ENCODE measurements at regions not wholly inside any gene's neighbourhood (a gene's known extent, or its start where the extent isn't known, plus 50 kb on each side); places are given as distances from the start of the nearest gene placed in this dataset.

DNA sequence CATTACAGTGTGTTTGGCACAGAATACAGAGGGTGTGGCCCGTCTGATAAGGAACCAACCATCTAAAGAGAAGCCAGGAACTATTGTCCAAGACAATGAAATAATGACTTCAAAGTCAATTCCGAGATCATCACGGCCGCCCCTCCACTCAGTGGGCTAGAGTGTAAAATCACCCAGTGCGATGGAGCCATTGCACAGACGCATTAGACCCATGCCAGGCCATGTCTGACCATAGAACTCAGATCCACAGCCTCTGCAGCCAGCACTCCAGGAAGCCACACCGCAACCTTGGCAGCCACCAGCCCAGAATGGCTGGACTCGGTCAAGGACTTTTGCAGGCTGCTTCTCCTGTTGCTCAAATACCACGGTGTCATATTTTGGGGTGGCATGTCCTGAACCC lies 835.7 kb downstream of the DCDC2C start:
- no peak for FAIRE-seq
- DNase-seq (ENCODE audit: insufficient read length, low spot score), result no peak

DNA sequence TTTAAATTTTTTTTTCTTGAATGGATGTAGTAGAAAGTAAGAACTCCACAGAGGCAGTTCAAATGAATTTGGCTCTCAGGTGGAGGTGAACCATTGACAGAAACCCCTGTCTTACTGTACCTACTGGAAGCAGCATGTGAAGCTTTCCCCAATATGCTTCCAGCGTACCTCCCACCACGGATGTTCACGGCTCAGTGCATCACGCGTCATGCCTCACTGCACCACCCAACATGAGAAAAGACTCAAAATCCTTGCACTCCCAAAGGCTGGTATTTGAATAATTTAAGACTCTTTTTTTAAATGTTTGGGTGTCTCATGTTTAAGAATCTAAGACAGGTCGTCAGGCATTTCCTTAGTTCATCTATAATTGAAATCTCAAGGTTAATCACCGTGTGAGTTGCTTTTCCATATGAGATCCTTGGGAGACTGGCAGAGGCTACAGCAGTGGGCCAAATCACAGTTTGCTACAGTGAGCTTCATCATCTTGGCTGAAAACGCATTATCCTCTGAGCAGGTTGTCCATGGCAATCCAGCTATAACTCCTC lies 846.4 kb downstream of the DCDC2C start:
- DNase-seq (ENCODE audit: insufficient read length, low spot score) (no peak), FAIRE-seq (no peak)

DNA sequence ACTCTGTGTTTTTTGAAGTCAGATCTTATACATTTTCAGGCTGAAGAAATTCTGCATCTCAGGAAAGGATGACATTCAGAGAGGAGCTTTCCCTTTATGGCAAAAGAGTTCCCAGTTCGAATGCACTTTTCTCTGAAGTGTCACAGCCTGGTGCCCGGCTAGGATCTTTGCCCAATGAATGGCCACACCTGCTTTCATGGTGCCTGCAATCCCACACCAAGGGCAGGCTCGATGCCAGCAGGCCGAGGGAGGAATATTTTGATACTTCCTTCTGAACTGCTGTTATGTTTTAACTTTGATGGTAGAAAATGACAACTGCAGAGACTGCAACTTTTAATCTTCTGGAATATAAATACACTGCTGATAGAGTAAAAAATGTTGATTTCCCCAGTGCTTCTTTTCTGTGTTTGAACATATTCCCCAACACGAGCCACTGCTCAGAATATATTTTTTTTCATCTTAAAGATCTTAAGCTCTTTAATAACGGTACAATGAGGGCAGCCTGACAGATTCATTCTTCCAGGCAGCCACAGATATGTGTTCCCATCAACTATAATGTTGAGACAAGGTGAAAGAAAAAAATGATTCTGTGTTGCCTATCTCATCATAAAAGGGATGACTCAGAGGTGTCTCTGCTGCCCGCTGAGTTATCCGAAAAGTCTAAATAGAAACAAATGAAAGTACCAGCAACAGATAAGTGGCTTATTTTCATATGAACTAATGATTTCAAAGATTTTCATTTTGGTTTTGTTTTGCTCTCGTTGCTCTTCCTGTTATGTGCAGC lies 848.5 kb downstream of the DCDC2C start:
- DNase-seq (ENCODE audit: insufficient read length, low spot score), result no peak
- FAIRE-seq, result no peak

DNA sequence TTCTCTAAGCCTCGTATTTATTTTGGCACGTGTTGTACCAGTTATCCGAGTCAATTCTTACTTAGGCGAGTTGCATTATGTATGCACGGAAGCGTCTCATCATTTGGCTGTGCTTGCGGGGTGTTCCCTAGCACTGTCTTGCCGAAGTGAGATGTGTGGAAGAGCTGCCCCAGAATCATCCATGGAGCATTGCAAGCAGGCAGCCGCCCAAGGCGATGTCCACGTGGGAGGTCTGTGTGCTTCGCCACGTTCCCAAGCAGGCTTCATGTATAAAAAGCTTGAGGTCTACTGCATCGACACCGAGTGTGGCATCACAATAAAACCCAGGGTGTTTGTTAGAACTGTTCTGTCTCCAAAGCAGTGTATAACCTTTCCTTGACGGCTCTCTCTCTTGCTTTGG lies 849.9 kb downstream of the DCDC2C start:
- no peak for FAIRE-seq
- DNase-seq (ENCODE audit: insufficient read length, low spot score), result no peak

DNA sequence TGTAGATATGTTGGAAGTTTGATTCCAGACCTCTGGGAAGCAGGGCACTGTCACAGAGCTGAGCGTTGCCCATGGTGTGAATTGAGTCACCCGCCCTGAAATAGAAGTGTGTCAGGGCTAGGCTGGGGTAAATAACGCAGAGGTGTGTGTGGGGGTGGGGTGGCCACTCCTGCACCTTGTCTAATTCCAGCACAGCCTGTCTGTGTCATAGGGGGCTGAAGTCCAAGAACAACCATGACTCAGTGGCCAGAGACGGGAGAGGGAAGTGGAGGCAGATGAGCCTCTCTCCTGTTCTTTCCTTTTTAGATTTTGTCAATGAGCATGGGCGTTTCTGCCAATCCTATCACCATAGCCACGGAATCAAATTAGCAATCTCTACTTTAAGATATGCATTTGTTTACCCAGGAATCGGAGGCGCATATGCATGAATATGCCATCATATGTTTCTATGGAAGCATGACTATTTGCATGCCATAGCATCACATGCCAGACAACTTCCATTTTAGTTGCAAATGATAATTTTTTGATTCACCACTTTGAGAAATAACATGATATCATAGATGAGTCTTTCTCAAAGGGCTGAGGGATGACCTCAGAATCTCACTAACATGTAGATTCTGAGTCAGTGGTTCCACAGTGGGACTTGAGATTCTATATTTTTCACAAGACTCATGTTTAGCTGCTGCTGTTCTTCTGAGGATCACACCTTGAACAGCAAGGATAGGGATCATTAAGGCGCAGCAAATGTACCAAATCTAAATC lies 852.9 kb downstream of the DCDC2C start:
- DNase-seq (ENCODE audit: insufficient read length, low spot score), result no peak
- FAIRE-seq, result no peak

DNA sequence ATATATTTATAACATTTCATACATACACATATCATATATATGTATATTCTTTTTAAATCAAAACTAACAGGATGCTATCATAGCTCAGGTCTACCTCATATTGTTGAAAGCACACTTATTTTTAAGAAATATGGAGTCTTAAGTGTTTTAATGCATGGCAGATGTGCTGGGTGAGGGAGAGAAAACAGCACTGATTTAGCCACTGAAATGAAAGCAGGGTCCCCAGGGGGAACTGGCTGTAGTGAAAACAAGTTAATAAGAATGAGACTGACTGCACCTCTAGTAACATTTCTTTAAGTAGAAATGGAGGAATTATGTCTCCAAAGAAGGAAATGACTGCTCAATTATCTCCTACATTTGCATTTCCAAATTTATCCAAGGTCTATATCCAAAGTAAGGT lies 857.8 kb downstream of the DCDC2C start:
- FAIRE-seq (no peak), DNase-seq (ENCODE audit: insufficient read length, low spot score) (no peak)

DNA sequence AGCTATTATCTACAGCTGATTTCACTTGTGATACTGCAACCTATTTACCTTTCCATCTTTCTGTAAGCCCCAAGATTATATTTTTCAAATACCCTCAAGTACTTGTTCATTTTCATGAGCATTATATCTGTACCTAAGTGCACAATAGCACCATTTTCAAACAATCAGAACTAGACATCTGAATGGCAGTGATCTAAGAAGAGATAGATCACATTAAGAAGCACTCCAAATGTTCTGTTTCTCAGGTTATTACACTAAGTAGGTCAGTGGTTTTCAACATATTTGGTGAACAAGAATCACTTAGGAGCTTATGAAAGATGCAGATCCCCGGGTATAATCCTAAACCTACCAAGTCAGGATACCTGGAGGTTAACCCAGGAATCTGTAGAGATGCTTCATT lies 872.7 kb downstream of the DCDC2C start:
- FAIRE-seq (no peak), DNase-seq (ENCODE audit: insufficient read length, low spot score) (no peak)

DNA sequence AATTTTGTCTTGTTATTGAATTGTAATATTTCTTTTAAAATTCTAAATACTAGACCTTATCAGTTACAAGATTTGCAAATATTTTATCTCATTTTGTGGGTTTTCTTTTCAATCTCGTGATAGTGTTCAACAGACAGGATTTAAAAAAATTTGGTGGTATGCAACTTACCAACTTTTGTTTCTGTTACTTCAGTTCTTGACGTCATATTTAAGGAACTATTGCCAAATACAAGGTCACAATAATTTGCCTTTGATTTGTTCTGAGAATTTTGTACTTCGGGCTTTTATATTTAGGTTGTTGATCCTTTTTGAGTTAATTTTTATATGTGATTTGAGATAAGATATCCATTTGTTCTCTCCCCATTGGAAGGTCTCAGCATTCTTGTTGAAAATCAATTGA lies 876.6 kb downstream of the DCDC2C start:
- FAIRE-seq (no peak), DNase-seq (ENCODE audit: insufficient read length, low spot score) (no peak)

DNA sequence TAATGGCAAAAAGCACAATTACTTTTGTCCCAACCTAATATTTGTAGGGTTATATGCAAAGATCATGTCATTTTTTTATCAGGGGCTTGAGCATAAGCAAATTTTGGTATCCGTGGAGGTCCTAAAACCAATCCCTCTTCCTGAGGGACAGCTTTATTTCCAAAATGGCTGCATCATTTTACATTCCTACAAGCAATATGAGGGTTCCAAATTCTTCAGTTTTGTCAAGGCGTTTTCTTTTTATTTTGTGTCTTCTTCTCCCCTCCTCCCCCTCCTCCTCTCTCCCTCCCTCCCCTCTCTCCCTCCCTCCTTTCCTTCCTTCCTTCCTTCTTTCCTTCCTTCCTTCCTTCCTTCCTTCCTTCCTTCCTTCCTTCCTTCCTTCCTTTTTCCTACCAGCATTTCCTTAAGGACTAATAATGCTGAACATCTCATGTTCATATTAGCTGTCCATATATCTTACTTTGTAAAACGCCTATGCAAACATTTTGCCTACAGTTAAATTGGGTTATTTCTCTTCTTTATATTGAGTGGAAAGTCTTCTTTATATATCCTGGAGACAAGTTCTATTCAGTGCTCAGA lies 881.8 kb downstream of the DCDC2C start:
- FAIRE-seq (no peak), DNase-seq (ENCODE audit: insufficient read length, low spot score) (no peak)

DNA sequence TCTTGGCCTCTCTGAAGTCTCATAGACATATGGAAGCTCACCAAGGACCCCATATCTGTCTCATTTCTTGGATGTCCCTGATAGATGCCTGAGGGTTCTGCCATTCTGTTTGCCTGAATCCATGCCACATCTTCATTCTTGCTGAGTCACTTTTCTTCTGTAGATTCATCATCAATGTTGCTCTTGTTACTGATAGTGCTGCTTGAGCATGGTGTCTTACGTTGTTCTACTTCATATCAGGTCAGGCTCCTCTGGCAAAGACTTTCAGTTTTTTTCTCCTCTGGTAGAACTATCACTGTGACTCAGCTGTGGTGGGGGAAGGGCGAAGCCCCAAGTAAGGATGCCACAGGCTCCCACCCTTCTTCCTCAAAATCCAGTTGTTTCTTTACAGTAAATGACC lies 885.2 kb downstream of the DCDC2C start:
- FAIRE-seq (no peak), DNase-seq (ENCODE audit: insufficient read length, low spot score) (no peak)

DNA sequence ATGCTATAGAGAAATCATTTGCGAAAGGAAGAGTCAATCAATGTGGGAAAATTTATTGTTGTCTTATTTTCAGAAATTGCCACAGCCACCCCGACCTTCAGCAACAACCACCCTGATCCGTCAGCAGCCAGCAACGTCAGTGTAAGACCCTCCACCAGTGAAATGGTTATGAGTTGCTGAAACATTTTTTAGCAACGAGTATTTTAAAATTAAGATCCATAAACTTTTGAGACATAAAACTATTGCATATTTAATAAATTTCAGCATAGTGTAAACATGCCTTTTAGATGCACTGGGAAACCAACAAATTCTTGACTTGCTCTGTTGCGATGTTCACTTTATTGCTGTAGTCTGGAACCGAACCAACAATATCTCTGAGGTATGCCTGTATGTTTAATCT lies 887.9 kb downstream of the DCDC2C start:
- no peak for DNase-seq (ENCODE audit: insufficient read length, low spot score)
- FAIRE-seq, result no peak

DNA sequence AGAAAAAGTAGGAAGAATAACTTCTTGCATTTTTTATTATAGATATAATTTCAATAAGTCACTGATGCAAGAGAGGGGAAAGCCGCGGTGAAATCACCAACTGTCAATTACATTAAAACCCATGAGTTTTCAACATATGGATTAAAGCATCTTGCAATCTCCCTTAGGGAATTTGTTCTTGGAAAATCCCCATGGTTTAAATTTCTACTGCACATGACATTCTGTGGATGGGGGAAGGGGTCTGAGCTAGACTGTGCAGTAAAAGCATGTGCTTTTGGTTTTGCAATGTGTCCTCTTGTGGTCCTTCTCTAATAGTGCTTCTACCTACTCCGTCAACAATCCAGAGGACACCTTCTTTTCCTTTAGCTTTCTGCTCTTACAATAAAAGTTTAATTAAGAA lies 894.0 kb downstream of the DCDC2C start:
- DNase-seq (ENCODE audit: insufficient read length, low spot score), result no peak
- no peak for FAIRE-seq

DNA sequence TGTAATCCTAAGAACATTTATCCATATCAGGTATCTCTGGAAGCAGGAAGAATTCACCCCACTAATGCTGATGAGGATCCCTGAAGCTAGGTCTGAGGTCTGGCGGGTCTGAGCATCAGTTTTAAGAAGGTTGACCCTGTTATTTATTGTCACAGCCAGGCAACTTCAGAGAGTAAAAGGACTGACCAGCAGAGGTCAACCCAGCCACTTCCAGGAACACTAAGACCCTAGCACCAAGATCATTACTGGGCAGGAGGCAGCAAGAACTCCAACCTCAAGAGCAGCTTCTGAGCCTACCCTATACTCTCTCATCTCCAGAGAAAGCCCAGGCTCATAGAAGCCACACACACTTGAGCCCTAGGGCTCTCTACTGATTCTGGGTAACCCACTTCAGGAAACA lies 901.4 kb downstream of the DCDC2C start:
- DNase-seq (ENCODE audit: insufficient read length, low spot score) (no peak), FAIRE-seq (no peak)

DNA sequence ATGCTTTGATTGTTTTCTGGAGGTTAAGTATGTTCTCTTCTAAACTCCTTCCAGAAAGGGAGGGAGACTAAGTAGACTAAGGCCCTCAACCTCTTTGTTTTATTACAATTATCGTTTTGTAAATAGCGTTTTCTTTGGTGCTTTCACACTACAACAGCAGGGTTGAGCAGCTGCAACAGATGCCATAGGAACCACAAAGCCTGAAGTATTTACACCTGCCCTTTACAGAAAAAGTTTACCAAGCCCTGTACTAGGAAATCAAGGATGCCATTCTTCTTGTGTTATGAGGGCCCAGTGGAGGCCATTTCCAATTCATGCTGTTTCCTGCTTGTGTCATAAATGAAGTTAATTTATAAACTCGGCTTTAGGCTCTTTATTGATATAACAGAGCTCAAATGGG lies 914.8 kb downstream of the DCDC2C start:
- DNase-seq (ENCODE audit: insufficient read length, low spot score), result no peak
- FAIRE-seq, result no peak

DNA sequence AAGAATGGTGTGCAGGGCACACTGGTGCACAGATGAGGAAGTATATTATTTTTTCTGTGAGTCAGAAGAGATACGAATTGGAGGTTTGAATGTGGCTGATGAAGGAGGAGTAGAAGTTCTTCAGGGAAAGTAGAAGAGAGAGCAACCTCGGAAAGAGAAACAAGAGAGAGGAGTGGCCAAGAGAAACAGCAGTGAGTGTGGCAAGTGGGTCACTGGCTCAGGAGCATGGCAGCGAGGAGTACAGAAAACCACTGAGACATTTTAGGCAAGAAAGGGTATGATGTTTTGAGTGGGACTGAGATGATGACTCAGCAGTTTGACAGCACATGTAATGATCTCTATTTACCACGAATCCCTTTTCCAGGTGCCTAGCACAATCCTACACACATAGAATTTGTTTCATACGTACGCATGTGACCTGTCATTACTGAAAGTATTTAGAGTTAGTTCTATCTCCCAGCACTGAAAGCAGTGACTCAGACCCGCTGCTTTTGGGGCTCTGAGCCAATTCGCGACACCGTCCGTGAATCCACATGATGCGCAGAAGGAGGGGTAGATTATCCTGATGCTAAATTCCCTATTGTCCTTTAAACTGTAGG lies 915.4 kb downstream of the DCDC2C start:
- DNase-seq (ENCODE audit: insufficient read length, low spot score) (no peak), FAIRE-seq (no peak)

DNA sequence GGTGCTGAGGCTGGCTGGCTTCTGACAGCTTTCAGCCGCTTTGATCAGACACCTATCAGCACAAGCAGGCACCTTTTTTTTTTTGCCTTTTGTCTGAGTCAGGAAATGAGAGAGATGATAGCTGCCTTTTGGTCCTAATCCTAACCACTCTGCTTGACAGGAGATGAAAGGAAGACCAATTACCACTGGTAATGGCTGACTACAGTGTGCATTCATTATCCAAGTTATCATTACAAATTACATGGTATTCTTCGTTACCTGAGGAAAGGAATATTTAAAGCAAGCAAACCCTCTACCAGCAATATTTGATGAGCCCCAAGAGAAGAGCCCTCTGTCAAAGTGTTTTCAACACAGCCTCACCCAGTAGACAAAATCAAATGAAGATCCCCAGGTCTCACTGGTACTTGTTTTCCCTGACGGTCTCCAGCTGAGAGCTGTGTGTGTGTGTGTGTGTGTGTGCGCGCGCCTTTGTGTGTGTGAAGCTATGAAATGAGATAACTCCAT lies 925.7 kb downstream of the DCDC2C start:
- FAIRE-seq, result no peak

DNA sequence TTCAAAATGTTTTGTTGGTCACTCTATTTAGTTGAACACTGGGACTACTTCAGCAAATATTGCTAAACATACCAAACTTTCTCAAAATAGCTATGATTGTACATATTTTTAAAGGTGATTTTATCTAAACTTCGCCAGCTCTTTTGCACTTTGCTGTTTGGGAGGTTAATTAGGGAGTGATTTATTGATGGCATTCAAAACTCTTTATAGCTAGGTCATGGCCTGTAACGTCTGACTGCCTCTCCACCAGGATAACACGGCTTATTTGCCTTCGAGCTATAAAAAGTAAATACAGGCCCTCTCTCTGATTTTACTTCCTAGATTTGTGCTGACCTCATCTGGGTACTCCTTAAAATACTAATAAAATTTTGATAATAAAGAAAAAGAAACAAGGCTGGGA lies 931.9 kb downstream of the DCDC2C start:
- DNase-seq (ENCODE audit: insufficient read length, low spot score) (no peak), FAIRE-seq (no peak)

More for the DNA sequence above, 925.7 kb downstream of the DCDC2C start:
- DNase-seq (ENCODE audit: insufficient read length, low spot score), result no peak

DNA sequence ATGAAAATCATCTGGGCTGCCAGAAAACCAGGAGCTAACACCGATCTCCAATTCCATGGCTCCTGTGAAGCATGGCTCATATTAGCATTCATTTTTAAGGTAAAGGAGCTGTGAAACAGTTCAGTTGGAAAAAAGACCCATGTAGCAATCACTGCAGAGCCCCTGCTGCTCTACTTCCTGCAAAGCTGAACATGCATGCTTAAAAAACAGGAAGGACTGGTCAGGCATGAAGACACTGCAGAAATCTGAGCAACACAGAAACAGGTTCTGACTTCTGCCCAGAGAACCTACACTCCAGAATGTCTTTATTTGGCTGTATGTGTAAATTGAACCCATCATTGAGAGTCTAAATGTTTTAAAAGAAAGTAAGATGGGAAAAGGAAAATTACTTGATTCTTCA lies 950.6 kb downstream of the DCDC2C start:
- DNase-seq (ENCODE audit: insufficient read length, low spot score), result no peak
- FAIRE-seq, result no peak

DNA sequence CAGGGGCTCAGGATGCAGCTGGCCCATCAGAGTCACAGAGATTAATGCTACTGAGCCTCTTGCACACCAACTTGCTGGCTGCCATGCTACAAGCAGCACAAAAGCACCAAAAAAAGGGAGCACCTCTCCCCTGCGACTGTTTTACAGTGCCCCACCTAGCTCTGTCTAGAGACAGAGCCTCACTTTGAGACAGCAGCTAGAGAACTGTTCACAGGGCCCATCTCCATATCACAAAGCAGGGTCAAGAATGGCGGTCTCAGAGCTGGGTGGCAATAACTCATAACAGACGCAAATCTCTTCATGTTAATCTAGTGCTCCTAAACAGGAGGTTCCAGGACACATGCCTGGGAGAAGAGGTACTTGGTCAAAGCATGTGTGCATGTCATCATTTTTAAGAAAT lies 953.0 kb downstream of the DCDC2C start:
- DNase-seq (ENCODE audit: insufficient read length, low spot score) (no peak), FAIRE-seq (no peak)

DNA sequence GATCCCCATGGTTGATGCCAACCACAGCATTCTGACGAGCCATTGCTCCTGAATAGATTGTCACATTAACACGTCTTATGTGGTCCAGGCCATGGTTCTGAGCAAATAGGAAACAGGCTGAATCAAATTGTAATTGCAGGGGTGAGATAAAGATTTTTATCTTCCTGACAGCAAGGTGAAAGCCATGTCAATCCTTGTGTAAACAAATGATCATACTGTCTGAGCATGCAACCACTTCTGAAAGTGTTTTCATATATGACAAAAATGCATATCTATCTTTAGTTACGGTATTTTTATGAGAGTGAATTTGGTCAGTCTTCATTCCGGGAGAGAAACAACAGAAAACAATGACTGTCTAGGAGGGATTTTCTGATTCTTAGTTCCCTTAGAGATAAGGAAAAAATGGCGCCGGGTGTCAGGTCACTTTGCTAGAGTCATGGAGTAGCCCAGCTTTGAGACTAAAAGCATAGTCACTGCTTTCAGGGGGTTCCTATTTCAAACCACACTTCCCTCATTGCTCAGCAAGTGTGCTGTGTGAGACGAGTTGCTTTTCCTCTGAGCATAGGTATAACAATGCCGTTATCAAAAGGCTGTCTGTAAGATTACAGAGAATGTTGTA lies 958.9 kb downstream of the DCDC2C start:
- DNase-seq (ENCODE audit: insufficient read length, low spot score), result no peak
- no peak for FAIRE-seq

DNA sequence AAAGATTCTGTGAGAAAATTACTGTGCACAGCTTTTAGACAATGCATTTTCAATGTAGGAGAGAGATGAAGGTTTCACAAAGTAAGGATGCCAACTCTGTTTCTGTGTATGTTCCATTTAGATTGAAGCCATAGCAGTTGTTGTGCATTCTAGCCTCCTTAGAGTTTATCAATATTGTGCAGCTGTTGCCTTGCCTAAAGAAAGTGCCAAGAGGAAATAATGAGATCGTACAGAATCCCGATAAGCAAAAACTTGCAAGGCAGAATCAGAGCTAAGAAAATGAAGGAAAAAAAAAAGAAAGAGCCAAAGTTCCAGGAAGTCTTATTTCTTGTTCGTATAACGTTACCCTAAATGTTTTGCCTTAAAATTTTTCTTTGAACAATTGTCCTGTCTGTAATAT lies 965.0 kb downstream of the DCDC2C start:
- no peak for DNase-seq (ENCODE audit: insufficient read length, low spot score)
- no peak for FAIRE-seq
